CD4-positive, alpha-beta memory T cell (primary cell): ENCODE measurements at regions not wholly inside any gene's neighbourhood (a gene's known extent, or its start where the extent isn't known, plus 50 kb on each side); places are given as distances from the start of the nearest gene placed in this dataset.

Source experiments
- CTCF ChIA-PET: fragments of 350-600 bp; sonication (Branson Sonifier 250); formaldehyde crosslinking; loops from one replicate; lab custom pipeline; 2021; ENCODE audit warnings: inconsistent platforms; ENCODE audit not compliant: partially characterized antibody; lab: Charles Lee
- POLR2A ChIA-PET: fragments of 350-600 bp; sonication (Branson Sonifier 250); formaldehyde crosslinking; loops from one replicate; lab custom pipeline; 2021; ENCODE audit not compliant: partially characterized antibody; lab: Charles Lee
- DNase-seq, 5 donors: peaks; one replicate each; pipeline versions ENCODE4 v3.0.0 to v3.0.0-alpha.2; 2020 to 2022; ENCODE audit warnings: mixed read lengths in 1 of 5
- H3K27ac ChIP-seq: one replicate; pipeline ENCODE4 v1.7.0; 2013; ENCODE audit warnings: low read depth, low read length
- H3K27me3 ChIP-seq: 2 replicates; pipeline ENCODE4 v1.7.0; 2013; ENCODE audit warnings: mild to moderate bottlenecking, low read length, moderate library complexity; ENCODE audit not compliant: insufficient read depth
- H3K36me3 ChIP-seq: 2 replicates; pipeline ENCODE4 v1.7.0; 2013; ENCODE audit warnings: mild to moderate bottlenecking, low read length, moderate library complexity; ENCODE audit not compliant: insufficient read depth
- H3K4me1 ChIP-seq: 2 replicates; pipeline ENCODE4 v1.7.0; 2013; ENCODE audit warnings: mild to moderate bottlenecking, low read length, moderate library complexity; ENCODE audit not compliant: insufficient read depth
- H3K4me3 ChIP-seq, 2 donors: one replicate each; pipeline ENCODE4 v1.7.0; 2013; ENCODE audit warnings: low read length in 2 of 2, mild to moderate bottlenecking in 1 of 2
- H3K9me3 ChIP-seq, 2 donors: one replicate each; pipeline ENCODE4 v1.7.0; 2013; ENCODE audit warnings: low read length in 2 of 2, control low read depth in 1 of 2; ENCODE audit not compliant: control insufficient read depth in 1 of 2
- H3K27ac Mint-ChIP-seq, 7 donors: one replicate each; pipeline ENCODE4 v1.8.0; 2020 to 2021; ENCODE audit warnings: mixed read lengths in 7 of 7, mild to moderate bottlenecking in 6 of 7, inconsistent platforms in 3 of 7, moderate library complexity in 3 of 7
- H3K27me3 Mint-ChIP-seq, 2 donors: one replicate each; pipeline ENCODE4 v1.8.0; 2020 to 2021; ENCODE audit warnings: mixed read lengths in 2 of 2
- H3K36me3 Mint-ChIP-seq, 2 donors: one replicate each; pipeline ENCODE4 v1.8.0; 2020 to 2021; ENCODE audit warnings: mixed read lengths in 2 of 2, inconsistent platforms in 1 of 2, mild to moderate bottlenecking in 1 of 2
- H3K4me1 Mint-ChIP-seq, 4 donors: one replicate each; pipeline ENCODE4 v1.8.0; 2020 to 2021; ENCODE audit warnings: mixed read lengths in 4 of 4, mild to moderate bottlenecking in 1 of 4
- H3K4me3 Mint-ChIP-seq, 8 donors: one replicate each; pipeline ENCODE4 v1.8.0; 2020 to 2021; ENCODE audit warnings: mixed read lengths in 8 of 8, mild to moderate bottlenecking in 7 of 8, moderate library complexity in 6 of 8, inconsistent platforms in 3 of 8
- H3K9me3 Mint-ChIP-seq, 8 donors: one replicate each; pipeline ENCODE4 v1.8.0; 2020 to 2021; ENCODE audit warnings: mixed read lengths in 8 of 8, mild to moderate bottlenecking in 5 of 8, inconsistent platforms in 3 of 8, moderate library complexity in 1 of 8
- intact Hi-C: fragments of 100-400 bp; cut with micrococcal nuclease; formaldehyde crosslinking; loops from one replicate; pipeline ENCODE4 v1.15.1; 2023

- H3K4me1 Mint-ChIP-seq: no peaks in the 10 kb centered on the region
- no peak overlapping the region for H3K27ac Mint-ChIP-seq
- no peaks in the 10 kb centered on the region for H3K9me3 Mint-ChIP-seq
- intact Hi-C loops: no loop called here
- ChIA-PET CTCF (interaction anchor here (0.9 kb wide), 1 partner anchor 10 kb away, joined by 3 read pairs; no protein-coding TSS in a partner anchor), POLR2A (no interaction called here)
- Histone ChIP-seq H3K27ac (no peak overlapping the region), H3K36me3 (no peaks in the 10 kb centered on the region), H3K9me3 (no peaks in the 10 kb centered on the region), H3K27me3 (no peaks in the 10 kb centered on the region), H3K4me1 (no peaks in the 10 kb centered on the region), H3K4me3 (no peak overlapping the region)
- H3K4me3 Mint-ChIP-seq: no peak overlapping the region
- DNase-seq: no peak
- H3K36me3 Mint-ChIP-seq: no peaks in the 10 kb centered on the region
- H3K27me3 Mint-ChIP-seq: no peaks in the 10 kb centered on the region
Measured at GRCh38 chr6:145546265-145546664, 189.1 kb downstream of the EPM2A start.

DNA sequence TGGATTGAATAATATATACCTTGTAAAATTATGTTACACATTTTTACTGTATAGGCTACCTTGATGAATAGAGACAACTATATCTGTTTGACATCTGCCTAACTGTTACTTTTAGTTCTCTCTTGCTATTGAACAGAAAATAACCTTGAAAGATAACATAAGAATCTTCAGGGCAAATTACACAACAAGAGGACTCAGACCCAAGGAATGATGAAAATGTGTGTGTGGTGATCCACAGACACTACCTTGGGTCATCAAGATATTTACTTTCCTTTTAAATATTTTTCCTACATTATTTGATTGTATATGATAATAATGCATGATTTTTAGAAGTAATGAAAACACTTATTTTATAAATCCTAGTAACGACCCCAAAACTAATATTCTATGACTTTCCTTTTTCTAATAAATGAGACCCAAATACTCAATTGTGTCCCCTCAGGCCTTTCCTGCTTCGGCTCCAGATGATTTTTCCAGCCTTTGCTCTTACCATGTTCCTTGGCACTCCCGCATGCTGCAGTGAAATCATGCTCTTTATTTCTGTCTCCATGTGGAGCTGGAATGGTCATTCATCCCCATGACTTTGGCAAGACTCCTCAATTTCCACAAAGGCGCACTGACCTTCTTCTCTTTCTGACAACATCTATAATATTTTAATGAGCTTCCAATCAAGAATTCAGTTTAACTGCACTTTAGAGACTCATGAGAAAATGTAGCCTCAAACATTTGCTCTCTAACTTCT is 187.6 kb downstream of the EPM2A start:
- H3K27me3 Mint-ChIP-seq: no peaks in the 10 kb centered on the region
- no peak overlapping the region for H3K27ac ChIP-seq
- H3K36me3 Mint-ChIP-seq: no peaks in the 10 kb centered on the region
- intact Hi-C loops: no loop called here
- ChIA-PET POLR2A (no interaction called here), CTCF (no interaction called here)
- H3K36me3 ChIP-seq: no peaks in the 10 kb centered on the region
- no peaks in the 10 kb centered on the region for H3K4me1 ChIP-seq
- H3K9me3 Mint-ChIP-seq: no peaks in the 10 kb centered on the region
- DNase-seq: no peak
- H3K9me3 ChIP-seq: no peaks in the 10 kb centered on the region
- no peak overlapping the region for H3K4me3 Mint-ChIP-seq
- H3K27ac Mint-ChIP-seq: no peak overlapping the region
- no peaks in the 10 kb centered on the region for H3K27me3 ChIP-seq
- no peak overlapping the region for H3K4me3 ChIP-seq
- no peaks in the 10 kb centered on the region for H3K4me1 Mint-ChIP-seq

DNA sequence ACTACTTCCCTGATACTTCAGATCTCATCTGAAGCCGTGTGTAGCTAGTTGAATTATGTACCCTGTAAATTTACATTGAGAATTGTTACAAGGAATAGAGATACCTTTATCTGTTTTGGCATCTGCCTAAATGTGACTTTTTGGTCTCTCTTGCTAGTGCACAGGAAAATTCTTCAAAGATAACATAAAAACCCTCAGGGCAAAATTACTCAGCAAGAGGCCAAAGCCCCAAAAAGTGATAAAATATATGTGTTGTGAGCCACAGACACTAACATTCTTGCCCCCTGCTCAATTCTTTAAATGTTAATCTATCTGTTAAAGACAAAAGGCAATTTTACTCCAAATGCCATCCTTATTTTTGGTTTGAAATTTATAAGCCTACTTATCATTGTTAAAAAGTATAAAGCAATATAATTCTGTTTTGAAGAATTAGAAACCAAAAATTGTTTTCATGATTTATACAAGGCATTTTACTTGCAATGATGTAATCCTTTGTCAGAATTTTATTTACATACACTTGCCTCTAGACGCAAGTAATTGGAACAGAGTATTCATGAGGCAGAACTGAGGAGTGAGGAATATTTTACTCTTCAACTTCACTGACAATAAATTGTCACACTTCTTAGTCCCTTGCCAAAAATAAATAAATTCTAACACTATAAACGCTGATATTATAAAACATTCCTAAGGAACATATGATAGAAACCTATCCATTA is 186.2 kb downstream of the EPM2A start:
- H3K27ac ChIP-seq: no peak overlapping the region
- CTCF ChIA-PET: no interaction called here
- H3K4me3 Mint-ChIP-seq: no peak overlapping the region
- no peaks in the 10 kb centered on the region for H3K36me3 ChIP-seq
- H3K4me1 Mint-ChIP-seq: no peaks in the 10 kb centered on the region
- no peaks in the 10 kb centered on the region for H3K4me1 ChIP-seq
- no peaks in the 10 kb centered on the region for H3K9me3 ChIP-seq
- H3K9me3 Mint-ChIP-seq: peaks cover 0 to 5% (median 0%) of the 10 kb centered on the region in 8 donors
- intact Hi-C loops: no loop called here
- no peaks in the 10 kb centered on the region for H3K27me3 ChIP-seq
- no peak overlapping the region for H3K4me3 ChIP-seq
- no peak for DNase-seq
- H3K36me3 Mint-ChIP-seq: no peaks in the 10 kb centered on the region
- POLR2A ChIA-PET: no interaction called here
- H3K27me3 Mint-ChIP-seq: no peaks in the 10 kb centered on the region
- H3K27ac Mint-ChIP-seq: no peak overlapping the region

- no peaks in the 10 kb centered on the region for H3K36me3 Mint-ChIP-seq
- no peak overlapping the region for H3K4me3 ChIP-seq
- no peak overlapping the region for H3K4me3 Mint-ChIP-seq
- no peak overlapping the region for H3K27ac Mint-ChIP-seq
- intact Hi-C loops: no loop called here
- H3K4me1 ChIP-seq: no peaks in the 10 kb centered on the region
- no peaks in the 10 kb centered on the region for H3K4me1 Mint-ChIP-seq
- H3K9me3 ChIP-seq: no peaks in the 10 kb centered on the region
- H3K27ac ChIP-seq: no peak overlapping the region
- H3K36me3 ChIP-seq: no peaks in the 10 kb centered on the region
- peaks cover 0 to 3% of the 10 kb centered on the region in 2 donors for H3K27me3 Mint-ChIP-seq
- POLR2A ChIA-PET: no interaction called here
- no peaks in the 10 kb centered on the region for H3K27me3 ChIP-seq
- no peak for DNase-seq
- CTCF ChIA-PET: no interaction called here
- peaks cover 0 to 5% (median 0%) of the 10 kb centered on the region in 8 donors for H3K9me3 Mint-ChIP-seq
Measured at GRCh38 chr6:145551164-145551563, 184.2 kb downstream of the EPM2A start.

DNA sequence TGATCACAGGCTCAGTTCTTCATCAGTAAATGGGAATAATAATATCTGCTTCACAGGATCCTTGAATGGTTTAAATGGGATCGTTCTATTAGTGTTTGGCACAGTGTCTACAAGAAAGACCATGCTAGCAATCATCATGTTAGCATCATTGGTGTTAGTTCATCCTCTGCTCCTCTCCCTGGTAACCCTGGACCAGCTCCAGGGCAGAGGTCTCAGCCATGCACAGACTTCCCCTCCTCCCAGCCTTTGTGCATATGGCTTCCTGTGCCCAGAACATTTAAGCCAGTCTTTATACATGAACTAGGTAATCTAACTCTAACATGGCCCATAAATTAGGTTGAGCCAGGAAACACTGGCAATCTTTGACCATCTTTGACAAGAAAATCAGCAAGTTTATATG is 180.2 kb downstream of the EPM2A start:
- H3K27ac Mint-ChIP-seq: no peak overlapping the region
- no peak overlapping the region for H3K4me3 Mint-ChIP-seq
- no peaks in the 10 kb centered on the region for H3K36me3 Mint-ChIP-seq
- H3K4me1 ChIP-seq: no peaks in the 10 kb centered on the region
- ChIA-PET POLR2A (no interaction called here), CTCF (no interaction called here)
- peaks cover 0 to 5% of the 10 kb centered on the region in 2 donors for H3K27me3 Mint-ChIP-seq
- intact Hi-C loops: no loop called here
- H3K4me3 ChIP-seq: no peak overlapping the region
- H3K4me1 Mint-ChIP-seq: no peaks in the 10 kb centered on the region
- H3K27ac ChIP-seq: no peak overlapping the region
- peaks cover 0 to 5% (median 0%) of the 10 kb centered on the region in 8 donors for H3K9me3 Mint-ChIP-seq
- H3K9me3 ChIP-seq: no peaks in the 10 kb centered on the region
- no peak for DNase-seq
- H3K36me3 ChIP-seq: no peaks in the 10 kb centered on the region
- no peaks in the 10 kb centered on the region for H3K27me3 ChIP-seq

GRCh38 chr6:145557474-145557873 is 177.8 kb downstream of the EPM2A start:
- ChIA-PET CTCF (no interaction called here), POLR2A (no interaction called here)
- no peak overlapping the region for H3K27ac Mint-ChIP-seq
- Histone ChIP-seq H3K36me3 (no peaks in the 10 kb centered on the region), H3K4me1 (no peaks in the 10 kb centered on the region), H3K4me3 (no peak overlapping the region), H3K9me3 (no peaks in the 10 kb centered on the region), H3K27me3 (no peaks in the 10 kb centered on the region), H3K27ac (no peak overlapping the region)
- intact Hi-C loops: no loop called here
- no peaks in the 10 kb centered on the region for H3K36me3 Mint-ChIP-seq
- no peaks in the 10 kb centered on the region for H3K4me1 Mint-ChIP-seq
- no peak overlapping the region for H3K4me3 Mint-ChIP-seq
- no peak for DNase-seq
- H3K9me3 Mint-ChIP-seq: peaks cover 0 to 5% (median 0%) of the 10 kb centered on the region in 8 donors
- peaks cover 3 to 5% of the 10 kb centered on the region in 2 donors for H3K27me3 Mint-ChIP-seq

DNA sequence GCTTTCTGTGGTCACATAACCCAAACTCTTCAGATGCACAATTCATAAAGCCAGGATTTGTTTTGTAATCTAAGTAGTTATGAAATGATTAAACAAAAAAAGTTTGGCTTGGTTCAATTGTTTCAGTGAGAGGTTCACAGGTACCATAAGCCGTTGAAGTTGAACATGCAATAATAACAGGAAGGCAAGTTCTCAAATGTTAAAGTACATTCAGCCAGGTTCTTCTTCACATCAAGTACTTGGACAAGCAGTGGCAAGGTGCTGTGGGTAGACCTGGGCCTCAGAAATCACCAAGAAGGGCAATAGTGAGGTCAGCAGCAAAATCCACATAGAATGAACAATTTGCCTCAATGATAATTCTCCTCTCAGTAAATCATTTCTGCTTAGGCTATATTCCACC is 175.5 kb downstream of the EPM2A start:
- peaks cover 5% of the 10 kb centered on the region in 2 donors for H3K27me3 Mint-ChIP-seq
- intact Hi-C loops: no loop called here
- POLR2A ChIA-PET: no interaction called here

More for the DNA sequence above, 175.5 kb downstream of the EPM2A start:
- H3K4me1 ChIP-seq: no peaks in the 10 kb centered on the region
- no peaks in the 10 kb centered on the region for H3K27me3 ChIP-seq
- no peaks in the 10 kb centered on the region for H3K36me3 ChIP-seq
- H3K4me1 Mint-ChIP-seq: no peaks in the 10 kb centered on the region
- H3K27ac ChIP-seq: no peak overlapping the region
- no peaks in the 10 kb centered on the region for H3K9me3 Mint-ChIP-seq
- CTCF ChIA-PET: no interaction called here
- no peak overlapping the region for H3K4me3 ChIP-seq
- H3K9me3 ChIP-seq: no peaks in the 10 kb centered on the region
- no peak for DNase-seq
- H3K4me3 Mint-ChIP-seq: no peak overlapping the region
- no peak overlapping the region for H3K27ac Mint-ChIP-seq
- H3K36me3 Mint-ChIP-seq: no peaks in the 10 kb centered on the region
